GM23338 (cell line): ENCODE measurements at regions not wholly inside any gene's neighbourhood (a gene's known extent, or its start where the extent isn't known, plus 50 kb on each side); places are given as distances from the start of the nearest gene placed in this dataset.

Source experiments
- ATAC-seq: fragments of 200-7000 bp; cut with Tn5 transposase; 3 replicates; pipeline ENCODE4 v1.9.1; 2020
- DNase-seq: peaks from one replicate; pipeline ENCODE4 v3.0.0-alpha.2; 2015; ENCODE audit warnings: low spot score
- H2AFZ ChIP-seq: fragments of 200-600 bp; sonication (generic); 2 replicates; pipeline ENCODE4 v1.8.0; 2016; ENCODE audit warnings: antibody characterized with exemption, mild to moderate bottlenecking, moderate library complexity
- H3F3A ChIP-seq: fragments of 200-600 bp; sonication (generic); replicated peaks from 2 replicates; pipeline ENCODE4 v1.8.0; 2017; ENCODE audit warnings: antibody characterized with exemption, mixed run types, low read depth
- H3K27ac ChIP-seq: fragments of 200-600 bp; sonication (generic); 2 replicates; pipeline ENCODE4 v1.6.1; 2016; ENCODE audit warnings: low read depth
- H3K27me3 ChIP-seq: fragments of 200-600 bp; sonication (generic); 2 replicates; pipeline ENCODE4 v1.8.0; 2016; ENCODE audit warnings: mild to moderate bottlenecking, mixed run types, moderate library complexity; ENCODE audit not compliant: insufficient read depth
- H3K36me3 ChIP-seq: fragments of 200-600 bp; sonication (generic); 2 replicates; pipeline ENCODE4 v1.8.0; 2016; ENCODE audit warnings: mild to moderate bottlenecking; ENCODE audit not compliant: insufficient read depth
- H3K4me1 ChIP-seq: fragments of 200-600 bp; sonication (generic); 2 replicates; pipeline ENCODE4 v1.8.0; 2016; ENCODE audit warnings: mild to moderate bottlenecking, moderate library complexity; ENCODE audit not compliant: insufficient read depth
- H3K4me2 ChIP-seq: fragments of 200-600 bp; sonication (generic); 2 replicates; pipeline ENCODE4 v1.7.1; 2017; ENCODE audit warnings: mixed run types
- H3K4me3 ChIP-seq: fragments of 200-600 bp; sonication (generic); 2 replicates; pipeline ENCODE4 v1.6.1; 2016; ENCODE audit warnings: mixed run types
- H3K79me2 ChIP-seq: fragments of 200-600 bp; sonication (generic); replicated peaks from 2 replicates; pipeline ENCODE4 v1.8.0; 2017; ENCODE audit warnings: mild to moderate bottlenecking; ENCODE audit not compliant: insufficient read depth
- H3K9me2 ChIP-seq: fragments of 200-600 bp; sonication (generic); 2 replicates; pipeline ENCODE4 v1.8.0; 2017; ENCODE audit not compliant: insufficient read depth
- H4K20me1 ChIP-seq: fragments of 200-600 bp; sonication (generic); replicated peaks from 2 replicates; pipeline ENCODE4 v1.8.0; 2017; ENCODE audit warnings: mild to moderate bottlenecking; ENCODE audit not compliant: insufficient read depth
- H3K27ac Mint-ChIP-seq: 2 replicates; pipeline ENCODE4 v1.8.0; 2020; ENCODE audit warnings: inconsistent platforms, mild to moderate bottlenecking, moderate library complexity, mixed read lengths
- H3K27me3 Mint-ChIP-seq: 3 replicates; pipeline ENCODE4 v1.8.0; 2022; ENCODE audit warnings: low read depth, mild to moderate bottlenecking, moderate library complexity, mixed read lengths, inconsistent platforms; ENCODE audit not compliant: insufficient read depth, poor library complexity
- H3K36me3 Mint-ChIP-seq: 3 replicates; pipeline ENCODE4 v1.8.0; 2021; ENCODE audit warnings: low read depth, mild to moderate bottlenecking, inconsistent platforms, moderate library complexity, mixed read lengths
- H3K4me1 Mint-ChIP-seq: 3 replicates; pipeline ENCODE4 v1.8.0; 2020; ENCODE audit warnings: mild to moderate bottlenecking, inconsistent platforms, mixed read lengths
- H3K4me3 Mint-ChIP-seq: 3 replicates; pipeline ENCODE4 v1.8.0; 2021; ENCODE audit warnings: moderate library complexity, mild to moderate bottlenecking, inconsistent platforms, mixed read lengths
- H3K9me3 Mint-ChIP-seq: 3 replicates; pipeline ENCODE4 v1.8.0; 2020; ENCODE audit warnings: moderate library complexity, mild to moderate bottlenecking, inconsistent platforms, mixed read lengths
- CREB1 ChIP-seq: fragments of 250-450 bp; sonication (Bioruptor Pico); IDR thresholded peaks from 2 replicates; pipeline ENCODE4 v1.5.0; 2020; ENCODE audit warnings: low read depth, mild to moderate bottlenecking, moderate library complexity
- EZH2 ChIP-seq: fragments of 200-600 bp; sonication (generic); IDR thresholded peaks from one replicate; pipeline ENCODE4 v1.8.0; 2017; ENCODE audit warnings: antibody characterized with exemption, mild to moderate bottlenecking, low read depth; ENCODE audit not compliant: unreplicated experiment
- EZH2phosphoT487 ChIP-seq: fragments of 200-600 bp; sonication (generic); IDR thresholded peaks from one replicate; pipeline ENCODE4 v1.8.1; 2018; ENCODE audit warnings: antibody characterized with exemption; ENCODE audit not compliant: unreplicated experiment
- JUNB ChIP-seq: IDR thresholded peaks from one replicate; pipeline ENCODE4 v1.6.1; 2016; ENCODE audit warnings: antibody characterized with exemption; ENCODE audit not compliant: unreplicated experiment
- NANOG ChIP-seq: IDR thresholded peaks from 2 replicates; pipeline ENCODE4 v1.6.1; 2016; ENCODE audit warnings: antibody characterized with exemption, borderline replicate concordance
- REST ChIP-seq: IDR thresholded peaks from one replicate; pipeline ENCODE4 v1.6.1; 2018; ENCODE audit warnings: antibody characterized with exemption; ENCODE audit not compliant: unreplicated experiment
- ZNF114 ChIP-seq: fragments of 250-450 bp; sonication (Bioruptor Pico); IDR thresholded peaks from 2 replicates; pipeline ENCODE4 v1.5.0; 2020; ENCODE audit warnings: mild to moderate bottlenecking, moderate library complexity
- ZNF331 ChIP-seq: fragments of 250-450 bp; sonication (Bioruptor Pico); IDR thresholded peaks from 2 replicates; pipeline ENCODE4 v1.5.0; 2020; ENCODE audit warnings: low read depth, mild to moderate bottlenecking, moderate library complexity
- TF ChIP-seq, protein P1 (sequence below), 2 experiments: fragments of 200-600 bp in 1 of 2; sonication (generic) in 1 of 2; conservative IDR thresholded peaks; 2 replicates each; pipeline versions ENCODE4 v1.5.1 to v1.6.1; 2016 to 2017; ENCODE audit warnings: antibody characterized with exemption in 2 of 2, low read depth in 2 of 2, mild to moderate bottlenecking in 2 of 2, moderate library complexity in 1 of 2

GRCh38 chr14:29463727-29464395 lies 463.8 kb downstream of the PRKD1 start:
- Histone ChIP-seq H3K27ac (no peak overlapping the region), H3K4me1 (no peaks in the 10 kb centered on the region), H3K27me3 (no peaks in the 10 kb centered on the region), H3K4me2 (no peak overlapping the region), H3F3A (no peaks in the 10 kb centered on the region), H3K4me3 (no peak overlapping the region), H3K9me2 (no peaks in the 10 kb centered on the region), H3K79me2 (no peaks in the 10 kb centered on the region), H3K36me3 (no peaks in the 10 kb centered on the region), H2AFZ (no peak overlapping the region), H4K20me1 (no peaks in the 10 kb centered on the region)
- H3K4me3 Mint-ChIP-seq, result no peak overlapping the region
- H3K36me3 Mint-ChIP-seq, result no peaks in the 10 kb centered on the region
- H3K9me3 Mint-ChIP-seq, result no peaks in the 10 kb centered on the region
- no peaks in the 10 kb centered on the region for H3K27me3 Mint-ChIP-seq
- TF ChIP-seq, protein P1, sequence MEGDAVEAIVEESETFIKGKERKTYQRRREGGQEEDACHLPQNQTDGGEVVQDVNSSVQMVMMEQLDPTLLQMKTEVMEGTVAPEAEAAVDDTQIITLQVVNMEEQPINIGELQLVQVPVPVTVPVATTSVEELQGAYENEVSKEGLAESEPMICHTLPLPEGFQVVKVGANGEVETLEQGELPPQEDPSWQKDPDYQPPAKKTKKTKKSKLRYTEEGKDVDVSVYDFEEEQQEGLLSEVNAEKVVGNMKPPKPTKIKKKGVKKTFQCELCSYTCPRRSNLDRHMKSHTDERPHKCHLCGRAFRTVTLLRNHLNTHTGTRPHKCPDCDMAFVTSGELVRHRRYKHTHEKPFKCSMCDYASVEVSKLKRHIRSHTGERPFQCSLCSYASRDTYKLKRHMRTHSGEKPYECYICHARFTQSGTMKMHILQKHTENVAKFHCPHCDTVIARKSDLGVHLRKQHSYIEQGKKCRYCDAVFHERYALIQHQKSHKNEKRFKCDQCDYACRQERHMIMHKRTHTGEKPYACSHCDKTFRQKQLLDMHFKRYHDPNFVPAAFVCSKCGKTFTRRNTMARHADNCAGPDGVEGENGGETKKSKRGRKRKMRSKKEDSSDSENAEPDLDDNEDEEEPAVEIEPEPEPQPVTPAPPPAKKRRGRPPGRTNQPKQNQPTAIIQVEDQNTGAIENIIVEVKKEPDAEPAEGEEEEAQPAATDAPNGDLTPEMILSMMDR (conservative IDR thresholded peaks at IDR 0.05; ENCODE audit: low read depth in 2 of 2), result peak in 1 of 2 experiments; percentile 29; a peak in 2 of 4 replicates
- no peak for TF ChIP-seq ZNF114 (CRISPR knock-in tag)
- ATAC-seq (no peak), DNase-seq (peak; percentile 20)
- H3K27ac Mint-ChIP-seq, result no peak overlapping the region
- no peaks in the 10 kb centered on the region for H3K4me1 Mint-ChIP-seq

DNA sequence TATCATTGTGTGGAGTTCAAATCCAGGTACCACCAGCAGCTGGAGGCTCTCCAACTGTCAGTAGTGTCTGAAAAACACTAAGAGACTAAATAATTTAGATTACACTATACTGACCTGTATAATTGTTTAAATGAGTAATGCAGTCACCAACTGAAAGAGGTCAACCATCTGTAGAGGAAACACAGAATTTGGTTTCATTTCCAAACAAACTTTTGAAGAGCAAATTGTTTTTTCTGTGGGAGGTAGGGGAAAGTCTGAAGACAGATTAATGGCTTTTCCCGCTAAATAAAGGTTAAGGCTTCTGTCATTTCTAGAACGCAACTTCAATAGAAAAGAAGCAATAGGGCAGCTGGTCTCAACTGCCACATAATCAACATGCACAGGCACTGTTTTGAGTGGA lies 462.6 kb downstream of the PRKD1 start:
- no peaks in the 10 kb centered on the region for H3K4me1 ChIP-seq
- no peaks in the 10 kb centered on the region for H3F3A ChIP-seq
- no peak overlapping the region for H3K27ac Mint-ChIP-seq
- H3K27me3 ChIP-seq, result no peaks in the 10 kb centered on the region
- no peaks in the 10 kb centered on the region for H3K9me3 Mint-ChIP-seq
- no peaks in the 10 kb centered on the region for H3K79me2 ChIP-seq
- ATAC-seq (no peak), DNase-seq (no peak)
- H3K4me3 ChIP-seq, result no peak overlapping the region
- no peak overlapping the region for H3K4me3 Mint-ChIP-seq
- H3K36me3 ChIP-seq, result no peaks in the 10 kb centered on the region
- no peaks in the 10 kb centered on the region for H3K36me3 Mint-ChIP-seq
- H3K4me1 Mint-ChIP-seq, result no peaks in the 10 kb centered on the region
- H4K20me1 ChIP-seq, result no peaks in the 10 kb centered on the region
- H3K27ac ChIP-seq, result no peak overlapping the region
- H3K4me2 ChIP-seq, result no peak overlapping the region
- no peaks in the 10 kb centered on the region for H3K9me2 ChIP-seq
- no peak overlapping the region for H2AFZ ChIP-seq
- no peaks in the 10 kb centered on the region for H3K27me3 Mint-ChIP-seq
- TF ChIP-seq REST, result no peak
- TF ChIP-seq JUNB, result no peak
- TF ChIP-seq EZH2, result no peak
- TF ChIP-seq ZNF331 (CRISPR knock-in tag), result no peak
- TF ChIP-seq, protein P1 (conservative IDR thresholded peaks at IDR 0.05; ENCODE audit: low read depth in 2 of 2), result no peak
- TF ChIP-seq NANOG, result no peak
- no peak for TF ChIP-seq EZH2phosphoT487
- no peak for TF ChIP-seq CREB1
